SKM-1 treated with dmso at 0.1 percent for 144 hours (cell line): ENCODE measurements at regions not wholly inside any gene's neighbourhood (a gene's known extent, or its start where the extent isn't known, plus 50 kb on each side); places are given as distances from the start of the nearest gene placed in this dataset.
"Not testable (repeated sequence)": the region's sequence is repeated elsewhere in the genome, so short reads cannot be mapped to it uniquely, and the experiment has no call there.

Source experiments
- DNase-seq: peaks from one replicate; lab custom pipeline; 2025; ENCODE audit not compliant: unreplicated experiment; lab: John Stamatoyannopoulos, UW

GRCh38 chr6:154598399-154598798 lies 87.9 kb upstream of the CNKSR3 start:
- DNase-seq, result no peak

GRCh38 chr6:154602296-154602695 lies 91.8 kb upstream of the CNKSR3 start:
- no peak for DNase-seq

GRCh38 chr6:154602708-154603107 lies 92.2 kb upstream of the CNKSR3 start:
- DNase-seq, result no peak

GRCh38 chr6:154604119-154604518 lies 93.6 kb upstream of the CNKSR3 start:
- no peak for DNase-seq

- no peak for DNase-seq
Observed at GRCh38 chr6:154605178-154605881, 94.8 kb upstream of the CNKSR3 start.

GRCh38 chr6:154605882-154606370 lies 95.4 kb upstream of the CNKSR3 start:
- DNase-seq, result no peak

- no peak for DNase-seq
Observed at GRCh38 chr6:154606457-154606856, 96.0 kb upstream of the CNKSR3 start.

GRCh38 chr6:154606860-154607259 lies 96.4 kb upstream of the CNKSR3 start:
- no peak for DNase-seq

- no peak for DNase-seq
Observed at GRCh38 chr6:154611241-154611640, 100.8 kb upstream of the CNKSR3 start.

GRCh38 chr6:154611847-154612246 lies 101.4 kb upstream of the CNKSR3 start:
- no peak for DNase-seq

GRCh38 chr6:154613137-154613676 lies 102.7 kb upstream of the CNKSR3 start:
- no peak for DNase-seq

- no peak for DNase-seq
Observed at GRCh38 chr6:154614101-154614500, 103.6 kb upstream of the CNKSR3 start.

GRCh38 chr6:154614641-154615040 lies 104.2 kb upstream of the CNKSR3 start:
- no peak for DNase-seq

GRCh38 chr6:154615483-154616025 lies 105.1 kb upstream of the CNKSR3 start:
- no peak for DNase-seq

GRCh38 chr6:154617175-154617574 lies 106.7 kb upstream of the CNKSR3 start:
- no peak for DNase-seq

- no peak for DNase-seq
Observed at GRCh38 chr6:154619146-154619545, 108.7 kb upstream of the CNKSR3 start.

- DNase-seq, result no peak
Observed at GRCh38 chr6:154621686-154622085, 111.2 kb upstream of the CNKSR3 start.

GRCh38 chr6:154622618-154623336 lies 110.4 kb upstream of the SCAF8 start:
- DNase-seq, result no peak

- no peak for DNase-seq
Observed at GRCh38 chr6:154623391-154623790, 109.8 kb upstream of the SCAF8 start.

- DNase-seq, result no peak
Observed at GRCh38 chr6:154624038-154624599, 109.1 kb upstream of the SCAF8 start.

GRCh38 chr6:154624727-154625126 lies 108.5 kb upstream of the SCAF8 start:
- not testable (repeated sequence) for DNase-seq

- no peak for DNase-seq
Observed at GRCh38 chr6:154625721-154626120, 107.5 kb upstream of the SCAF8 start.
